A673 (cell line): ENCODE measurements at regions not wholly inside any gene's neighbourhood (a gene's known extent, or its start where the extent isn't known, plus 50 kb on each side); places are given as distances from the start of the nearest gene placed in this dataset.

Experiments used
- EZH2 ChIP-seq: fragments of 200-600 bp; sonication (generic); IDR thresholded peaks from 2 replicates; pipeline ENCODE4 v1.6.1; 2017; ENCODE audit warnings: borderline replicate concordance, low read depth, mild to moderate bottlenecking, mixed read lengths, antibody characterized with exemption, low read length; ENCODE audit not compliant: poor library complexity, severe bottlenecking
- TF ChIP-seq, protein P1 (sequence below): fragments of 300-800, 200-600 bp; sonication (generic); conservative IDR thresholded peaks from 2 replicates; pipeline ENCODE4 v1.5.1; 2017; ENCODE audit warnings: low read depth, mild to moderate bottlenecking, antibody characterized with exemption, low read length, moderate library complexity, mixed read lengths

DNA sequence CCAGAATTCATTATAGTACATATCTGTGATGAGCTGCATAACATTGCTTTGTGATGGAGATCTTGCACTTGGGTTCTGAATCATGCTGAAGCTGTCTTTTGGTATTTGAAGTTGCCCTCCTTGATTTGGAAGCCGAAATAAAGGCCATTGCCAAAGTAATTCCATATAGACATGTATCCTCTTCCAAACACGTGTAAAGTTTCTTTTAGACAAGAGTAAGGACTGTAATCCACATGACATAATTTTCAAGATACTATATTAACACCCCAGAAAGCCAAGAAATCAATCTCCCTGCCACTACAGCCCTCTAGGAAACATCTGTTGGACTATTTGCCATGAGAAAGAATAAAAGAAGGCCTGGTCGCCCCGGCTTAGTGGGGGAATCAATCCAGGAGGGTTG, 754.2 kb downstream of the FGF9 start:
- no peak for TF ChIP-seq EZH2
- TF ChIP-seq, protein P1, sequence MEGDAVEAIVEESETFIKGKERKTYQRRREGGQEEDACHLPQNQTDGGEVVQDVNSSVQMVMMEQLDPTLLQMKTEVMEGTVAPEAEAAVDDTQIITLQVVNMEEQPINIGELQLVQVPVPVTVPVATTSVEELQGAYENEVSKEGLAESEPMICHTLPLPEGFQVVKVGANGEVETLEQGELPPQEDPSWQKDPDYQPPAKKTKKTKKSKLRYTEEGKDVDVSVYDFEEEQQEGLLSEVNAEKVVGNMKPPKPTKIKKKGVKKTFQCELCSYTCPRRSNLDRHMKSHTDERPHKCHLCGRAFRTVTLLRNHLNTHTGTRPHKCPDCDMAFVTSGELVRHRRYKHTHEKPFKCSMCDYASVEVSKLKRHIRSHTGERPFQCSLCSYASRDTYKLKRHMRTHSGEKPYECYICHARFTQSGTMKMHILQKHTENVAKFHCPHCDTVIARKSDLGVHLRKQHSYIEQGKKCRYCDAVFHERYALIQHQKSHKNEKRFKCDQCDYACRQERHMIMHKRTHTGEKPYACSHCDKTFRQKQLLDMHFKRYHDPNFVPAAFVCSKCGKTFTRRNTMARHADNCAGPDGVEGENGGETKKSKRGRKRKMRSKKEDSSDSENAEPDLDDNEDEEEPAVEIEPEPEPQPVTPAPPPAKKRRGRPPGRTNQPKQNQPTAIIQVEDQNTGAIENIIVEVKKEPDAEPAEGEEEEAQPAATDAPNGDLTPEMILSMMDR, result no peak
